ENCODE measurements at regions not wholly inside any gene's neighbourhood (a gene's known extent, or its start where the extent isn't known, plus 50 kb on each side); places are given as distances from the start of the nearest gene placed in this dataset.

GRCh38 chr4:30833206-30833605 is 113.0 kb downstream of the PCDH7 start:
- no peak overlapping the region for H2AFZ ChIP-seq
- H3K79me2 ChIP-seq (ENCODE audit: insufficient read depth), result no peaks in the 10 kb centered on the region
- H4K20me1 ChIP-seq (ENCODE audit: insufficient read depth), result no peaks in the 10 kb centered on the region
- H3K4me3 ChIP-seq, result no peak overlapping the region
- H3K4me2 ChIP-seq (ENCODE audit: unreplicated experiment), result no peak overlapping the region
- no peaks in the 10 kb centered on the region for H3K9me2 ChIP-seq (ENCODE audit: insufficient read depth)
- H3K9me3 ChIP-seq (ENCODE audit: low read depth), result no peaks in the 10 kb centered on the region
- no peaks in the 10 kb centered on the region for H3F3A ChIP-seq (ENCODE audit: insufficient read depth)
- DNase-seq, result no peak
- in situ Hi-C loops (cut with MboI), result no loop called here
- no peak for TF ChIP-seq EZH2phosphoT487 (IDR thresholded peaks at IDR 0.05; ENCODE audit: insufficient read depth, low read depth)
- no peak for TF ChIP-seq EZH2 (IDR thresholded peaks at IDR 0.05; ENCODE audit: insufficient read depth, poor library complexity, severe bottlenecking)
- no peaks in the 10 kb centered on the region for H3K36me3 ChIP-seq (ENCODE audit: low read depth)
- H3K4me1 ChIP-seq (ENCODE audit: insufficient read depth), result no peaks in the 10 kb centered on the region
- no peak overlapping the region for H3K9ac ChIP-seq
- no peak overlapping the region for H3K27ac ChIP-seq
- 24 to 33% methylated on average over 2 of the region's 2 CpGs for WGBS, 2 experiments (ENCODE audit: low coverage in 1 of 2, low lambda C conversion rate in 2 of 2, missing lambda C conversion rate in 2 of 2)
- no peaks in the 10 kb centered on the region for H3K27me3 ChIP-seq (replicated peaks; ENCODE audit: insufficient read depth)

GRCh38 chr4:30835044-30835443 is 114.9 kb downstream of the PCDH7 start:
- no peak overlapping the region for H3K9ac ChIP-seq
- H2AFZ ChIP-seq, result no peak overlapping the region
- H3K27ac ChIP-seq, result no peak overlapping the region
- no peaks in the 10 kb centered on the region for H3F3A ChIP-seq (ENCODE audit: insufficient read depth)
- H4K20me1 ChIP-seq (ENCODE audit: insufficient read depth), result no peaks in the 10 kb centered on the region
- no peaks in the 10 kb centered on the region for H3K79me2 ChIP-seq (ENCODE audit: insufficient read depth)
- DNase-seq, result no peak
- WGBS, 2 experiments (ENCODE audit: low coverage in 1 of 2, low lambda C conversion rate in 2 of 2, missing lambda C conversion rate in 2 of 2), result 45 to 50% methylated on average over 11 of the region's 11 CpGs
- no peak overlapping the region for H3K4me2 ChIP-seq (ENCODE audit: unreplicated experiment)
- no peaks in the 10 kb centered on the region for H3K36me3 ChIP-seq (ENCODE audit: low read depth)
- TF ChIP-seq EZH2phosphoT487 (IDR thresholded peaks at IDR 0.05; ENCODE audit: insufficient read depth, low read depth), result no peak
- TF ChIP-seq EZH2 (IDR thresholded peaks at IDR 0.05; ENCODE audit: insufficient read depth, poor library complexity, severe bottlenecking), result no peak
- no peaks in the 10 kb centered on the region for H3K27me3 ChIP-seq (replicated peaks; ENCODE audit: insufficient read depth)
- no peak overlapping the region for H3K4me3 ChIP-seq
- no peaks in the 10 kb centered on the region for H3K9me2 ChIP-seq (ENCODE audit: insufficient read depth)
- no peaks in the 10 kb centered on the region for H3K4me1 ChIP-seq (ENCODE audit: insufficient read depth)
- no peaks in the 10 kb centered on the region for H3K9me3 ChIP-seq (ENCODE audit: low read depth)
- in situ Hi-C loops (cut with MboI), result no loop called here

GRCh38 chr4:30836231-30836630 is 116.1 kb downstream of the PCDH7 start:
- Histone ChIP-seq H3K36me3 (ENCODE audit: low read depth) (no peaks in the 10 kb centered on the region), H2AFZ (no peak overlapping the region), H3K27ac (no peak overlapping the region), H3K27me3 (replicated peaks; ENCODE audit: insufficient read depth) (no peaks in the 10 kb centered on the region), H3K9ac (no peak overlapping the region), H3K4me2 (ENCODE audit: unreplicated experiment) (no peak overlapping the region), H3K9me2 (ENCODE audit: insufficient read depth) (no peaks in the 10 kb centered on the region), H3F3A (ENCODE audit: insufficient read depth) (no peaks in the 10 kb centered on the region), H3K4me3 (no peak overlapping the region), H4K20me1 (ENCODE audit: insufficient read depth) (no peaks in the 10 kb centered on the region), H3K9me3 (ENCODE audit: low read depth) (no peaks in the 10 kb centered on the region), H3K4me1 (ENCODE audit: insufficient read depth) (no peaks in the 10 kb centered on the region), H3K79me2 (ENCODE audit: insufficient read depth) (no peaks in the 10 kb centered on the region)
- in situ Hi-C loops (cut with MboI), result no loop called here
- TF ChIP-seq EZH2 (IDR thresholded peaks at IDR 0.05; ENCODE audit: insufficient read depth, poor library complexity, severe bottlenecking), result no peak
- TF ChIP-seq EZH2phosphoT487 (IDR thresholded peaks at IDR 0.05; ENCODE audit: insufficient read depth, low read depth), result no peak
- no peak for DNase-seq
- WGBS, 2 experiments (ENCODE audit: low coverage in 1 of 2, low lambda C conversion rate in 2 of 2, missing lambda C conversion rate in 2 of 2), result 8 to 19% methylated on average over 1 of the region's 1 CpG

GRCh38 chr4:30837131-30837539 is 117.0 kb downstream of the PCDH7 start:
- Histone ChIP-seq H3K4me3 (no peak overlapping the region), H3K36me3 (ENCODE audit: low read depth) (no peaks in the 10 kb centered on the region), H3K4me1 (ENCODE audit: insufficient read depth) (no peaks in the 10 kb centered on the region), H3K79me2 (ENCODE audit: insufficient read depth) (no peaks in the 10 kb centered on the region), H3K9me3 (ENCODE audit: low read depth) (no peaks in the 10 kb centered on the region), H3K27ac (no peak overlapping the region), H3K9ac (no peak overlapping the region), H4K20me1 (ENCODE audit: insufficient read depth) (no peaks in the 10 kb centered on the region), H3K9me2 (ENCODE audit: insufficient read depth) (no peaks in the 10 kb centered on the region), H3F3A (ENCODE audit: insufficient read depth) (no peaks in the 10 kb centered on the region), H3K4me2 (ENCODE audit: unreplicated experiment) (no peak overlapping the region), H3K27me3 (replicated peaks; ENCODE audit: insufficient read depth) (no peaks in the 10 kb centered on the region), H2AFZ (no peak overlapping the region)
- TF ChIP-seq EZH2 (IDR thresholded peaks at IDR 0.05; ENCODE audit: insufficient read depth, poor library complexity, severe bottlenecking) (no peak), EZH2phosphoT487 (IDR thresholded peaks at IDR 0.05; ENCODE audit: insufficient read depth, low read depth) (no peak)
- no peak for DNase-seq
- WGBS, 2 experiments (ENCODE audit: low coverage in 1 of 2, low lambda C conversion rate in 2 of 2, missing lambda C conversion rate in 2 of 2), result 3 to 5% methylated on average over 2 of the region's 2 CpGs
- in situ Hi-C loops (cut with MboI), result no loop called here

- no peak overlapping the region for H3K27ac ChIP-seq
- no peaks in the 10 kb centered on the region for H3F3A ChIP-seq (ENCODE audit: insufficient read depth)
- no peaks in the 10 kb centered on the region for H4K20me1 ChIP-seq (ENCODE audit: insufficient read depth)
- no peaks in the 10 kb centered on the region for H3K9me3 ChIP-seq (ENCODE audit: low read depth)
- no peak overlapping the region for H2AFZ ChIP-seq
- no peaks in the 10 kb centered on the region for H3K79me2 ChIP-seq (ENCODE audit: insufficient read depth)
- H3K9me2 ChIP-seq (ENCODE audit: insufficient read depth), result no peaks in the 10 kb centered on the region
- H3K4me1 ChIP-seq (ENCODE audit: insufficient read depth), result no peaks in the 10 kb centered on the region
- H3K36me3 ChIP-seq (ENCODE audit: low read depth), result no peaks in the 10 kb centered on the region
- H3K4me2 ChIP-seq (ENCODE audit: unreplicated experiment), result no peak overlapping the region
- H3K4me3 ChIP-seq, result no peak overlapping the region
- TF ChIP-seq EZH2phosphoT487 (IDR thresholded peaks at IDR 0.05; ENCODE audit: insufficient read depth, low read depth) (no peak), EZH2 (IDR thresholded peaks at IDR 0.05; ENCODE audit: insufficient read depth, poor library complexity, severe bottlenecking) (no peak)
- no peak for DNase-seq
- 24 to 26% methylated on average over 2 of the region's 2 CpGs for WGBS, 2 experiments (ENCODE audit: low coverage in 1 of 2, low lambda C conversion rate in 2 of 2, missing lambda C conversion rate in 2 of 2)
- in situ Hi-C loops (cut with MboI), result no loop called here
- no peaks in the 10 kb centered on the region for H3K27me3 ChIP-seq (replicated peaks; ENCODE audit: insufficient read depth)
- H3K9ac ChIP-seq, result no peak overlapping the region
These were observed 117.7 kb downstream of the PCDH7 start for GRCh38 chr4:30837861-30838260.
